ENCODE measurements at regions not wholly inside any gene's neighbourhood (a gene's known extent, or its start where the extent isn't known, plus 50 kb on each side); places are given as distances from the start of the nearest gene placed in this dataset.

GRCh38 chr2:234732404-234733092 lies 219.3 kb upstream of the SH3BP4 start:
- no peak overlapping the region for H3K4ac ChIP-seq (replicated peaks; ENCODE audit: insufficient read length, low read depth, low read length)
- H3K4me2 ChIP-seq (ENCODE audit: insufficient read depth in 1 of 2, low read depth in 2 of 2, low read length in 2 of 2), result no peak overlapping the region
- no peak overlapping the region for H2BK15ac ChIP-seq (ENCODE audit: low read length)
- no peak overlapping the region for H2BK5ac ChIP-seq (ENCODE audit: low read depth, low read length)
- H3K9ac ChIP-seq (replicated peaks in 1 of 4; ENCODE audit: extremely low read depth in 1 of 4, low read depth in 3 of 4, low read length in 3 of 4), result no peak overlapping the region
- H2BK20ac ChIP-seq (ENCODE audit: low read length), result no peak overlapping the region
- 0 out of 7 replicates have a peak, but pooled peaks cover 0 to under 1% (median 0%) of the 10 kb centered on the region in 4 experiments for H3K4me1 ChIP-seq (replicated peaks in 1 of 4; ENCODE audit: control insufficient read depth in 3 of 4, insufficient read depth in 4 of 4, low read length in 3 of 4)
- H3K79me2 ChIP-seq (ENCODE audit: control insufficient read depth in 1 of 2, insufficient read depth in 2 of 2, low read length in 2 of 2), result no peaks in the 10 kb centered on the region
- 0 out of 7 replicates have a peak, but pooled peaks cover 0 to 2% (median 0%) of the 10 kb centered on the region in 4 experiments for H3K27me3 ChIP-seq (replicated peaks in 1 of 4; ENCODE audit: control insufficient read depth in 3 of 4, extremely low read depth in 1 of 4, insufficient read depth in 3 of 4, low read length in 3 of 4)
- peak overlapping the region; percentile 73 for H4K8ac ChIP-seq (ENCODE audit: extremely low read depth, insufficient read depth, low read length)
- DNase-seq (ENCODE audit: low read depth in 1 of 2, low spot score in 2 of 2) (no peak), FAIRE-seq (no peak)
- no peak overlapping the region for H3K27ac ChIP-seq (ENCODE audit: low read depth, low read length)
- no peaks in the 10 kb centered on the region for H3K36me3 ChIP-seq (ENCODE audit: control insufficient read depth in 2 of 4, insufficient read depth in 4 of 4, low read length in 3 of 4)
- H3K9me3 ChIP-seq (ENCODE audit: insufficient read depth in 2 of 2, low read depth in 1 of 2, low read length in 1 of 2), result peaks cover 0 to 6% of the 10 kb centered on the region in 2 experiments; a peak in 1 of 4 replicates
- no peak overlapping the region for H3K23ac ChIP-seq (ENCODE audit: insufficient read length)
- H3K18ac ChIP-seq (ENCODE audit: extremely low read depth, low read length), result no peak overlapping the region
- H2AK5ac ChIP-seq (ENCODE audit: low read depth, low read length), result no peak overlapping the region
- no peak overlapping the region for H3K14ac ChIP-seq (ENCODE audit: insufficient read length)
- no peaks in the 10 kb centered on the region for H3K79me1 ChIP-seq (ENCODE audit: low read depth, low read length)
- peak overlapping the region; percentile 30 for H4K91ac ChIP-seq (replicated peaks; ENCODE audit: insufficient read length, low read length)
- ChIA-PET POLR2A (ENCODE audit: partially characterized antibody) (no interaction called here), CTCF (ENCODE audit: partially characterized antibody) (interaction anchor here (0.6 to 2.5 kb wide), 5 partner anchors 13 to 335 kb away, joined by 3 to 7 read pairs (median 5); no protein-coding TSS in a partner anchor)
- no peaks in the 10 kb centered on the region for H4K20me1 ChIP-seq (replicated peaks in 1 of 2; ENCODE audit: control insufficient read depth in 1 of 2, insufficient read depth in 2 of 2, low read length in 2 of 2)
- no peak overlapping the region for H4K5ac ChIP-seq (ENCODE audit: insufficient read length, low read depth, low read length)
- H2BK12ac ChIP-seq (ENCODE audit: low read depth, low read length), result no peak overlapping the region
- WGBS, 2 experiments (ENCODE audit: extremely low coverage in 1 of 2, insufficient coverage in 1 of 2, insufficient read length in 1 of 2, insufficient replicate concordance in 2 of 2, low coverage in 1 of 2, low lambda C conversion rate in 2 of 2, missing lambda C conversion rate in 1 of 2), result 86% methylated on average over 3 of the region's 3 CpGs; no CpG with 5 or more reads in 1 of the 2 experiments
- no peak overlapping the region for H3K4me3 ChIP-seq (ENCODE audit: extremely low read depth in 1 of 4, insufficient read depth in 2 of 4, low read depth in 3 of 4, low read length in 4 of 4)
- no peaks in the 10 kb centered on the region for H3K23me2 ChIP-seq (ENCODE audit: low read depth, low read length)
- H2AFZ ChIP-seq (ENCODE audit: low read length), result no peak overlapping the region
- no peak overlapping the region for H2BK120ac ChIP-seq (replicated peaks; ENCODE audit: low read depth, low read length)
- H3K56ac ChIP-seq (replicated peaks; ENCODE audit: insufficient read length, low read depth, low read length), result no peak overlapping the region
- no peak for TF ChIP-seq EGR1 (IDR thresholded peaks at IDR 0.05; ENCODE audit: borderline replicate concordance, low read depth, low read length)
- no peak for TF ChIP-seq CREB1 (IDR thresholded peaks at IDR 0.05)
- no peak for TF ChIP-seq JUN (IDR thresholded peaks at IDR 0.05; ENCODE audit: low read depth, low read length)
- no peak for TF ChIP-seq YY1 (IDR thresholded peaks at IDR 0.05; ENCODE audit: low read depth, low read length)
- no peak for TF ChIP-seq SIN3A (conservative IDR thresholded peaks at IDR 0.05 in 1 of 2, IDR thresholded peaks at IDR 0.05 in 1 of 2; ENCODE audit: low read depth in 1 of 2, low read length in 2 of 2)
- no peak for TF ChIP-seq CBX5 (IDR thresholded peaks at IDR 0.05; ENCODE audit: low read depth, low read length)
- no peak for TF ChIP-seq ZNF274 (IDR thresholded peaks at IDR 0.05; ENCODE audit: borderline replicate concordance, extremely low read depth, low read length)
- TF ChIP-seq CTCF (IDR thresholded peaks at IDR 0.05; ENCODE audit: control extremely low read depth in 1 of 3, insufficient read depth in 1 of 3, low read depth in 1 of 3, low read length in 3 of 3), result no peak
- TF ChIP-seq CTBP2 (IDR thresholded peaks at IDR 0.05; ENCODE audit: borderline replicate concordance, insufficient read depth, insufficient read length, low read length), result no peak
- TF ChIP-seq POLR2A (IDR thresholded peaks at IDR 0.05; ENCODE audit: control extremely low read depth in 1 of 2, low read depth in 2 of 2, low read length in 2 of 2), result no peak
- no peak for TF ChIP-seq SIRT6 (IDR thresholded peaks at IDR 0.05; ENCODE audit: low read length)
- no peak for TF ChIP-seq SP2 (IDR thresholded peaks at IDR 0.05; ENCODE audit: low read length)
